MCF 10A (cell line): ENCODE measurements at regions not wholly inside any gene's neighbourhood (a gene's known extent, or its start where the extent isn't known, plus 50 kb on each side); places are given as distances from the start of the nearest gene placed in this dataset.
A peak's percentile ranks its signal among the peaks of the same experiment; 100 is the strongest.

Experiments used
- BruUV-seq: library from RNA; stranded (reverse); fragments of 400-500 nt; replicated peaks from 2 replicates; lab custom pipeline; 2021; lab: Mats Ljungman, UMichigan
- CTCF ChIA-PET: fragments of 300-600 bp; sonication (Branson Sonifier 250); formaldehyde crosslinking; extraction: SDS; loops from one replicate; lab custom pipeline; 2021; ENCODE audit warnings: antibody characterized with exemption, inconsistent platforms; lab: Yijun Ruan, JAX
- POLR2A ChIA-PET: fragments of 300-600, 350-650 bp; sonication (Branson Sonifier 250); formaldehyde crosslinking; extraction: SDS; loops from one replicate; lab custom pipeline; 2020; ENCODE audit warnings: antibody characterized with exemption, inconsistent platforms; lab: Yijun Ruan, JAX
- DNase-seq: peaks from one replicate; pipeline ENCODE4 v3.0.0-alpha.2; 2018; ENCODE audit not compliant: unreplicated experiment
- H3K27ac Mint-ChIP-seq: one replicate; pipeline ENCODE4 v1.8.0; 2022; ENCODE audit warnings: mild to moderate bottlenecking, low read depth, mixed read lengths; ENCODE audit not compliant: unreplicated experiment
- H3K27me3 Mint-ChIP-seq: one replicate; pipeline ENCODE4 v1.8.0; 2022; ENCODE audit warnings: mixed read lengths; ENCODE audit not compliant: insufficient read depth, unreplicated experiment
- H3K36me3 Mint-ChIP-seq: one replicate; pipeline ENCODE4 v1.8.0; 2022; ENCODE audit warnings: mild to moderate bottlenecking, moderate library complexity, mixed read lengths; ENCODE audit not compliant: insufficient read depth, unreplicated experiment
- H3K4me1 Mint-ChIP-seq: one replicate; pipeline ENCODE4 v1.8.0; 2022; ENCODE audit warnings: mixed read lengths; ENCODE audit not compliant: insufficient read depth, unreplicated experiment
- H3K4me3 Mint-ChIP-seq: one replicate; pipeline ENCODE4 v1.8.0; 2022; ENCODE audit warnings: mild to moderate bottlenecking, moderate library complexity, mixed read lengths; ENCODE audit not compliant: unreplicated experiment
- H3K9me3 Mint-ChIP-seq: one replicate; pipeline ENCODE4 v1.8.0; 2022; ENCODE audit warnings: mixed read lengths; ENCODE audit not compliant: unreplicated experiment
- CTCF ChIP-seq: fragments of 200-600 bp; IDR thresholded peaks from one replicate; pipeline ENCODE4 v1.8.0; 2022; ENCODE audit warnings: antibody characterized with exemption, mild to moderate bottlenecking; ENCODE audit not compliant: unreplicated experiment
- intact Hi-C: fragments of 100-400 bp; cut with micrococcal nuclease; formaldehyde crosslinking; loops from 2 replicates; pipeline ENCODE4 v1.14.1; 2022

- no TSS peak for BruUV-seq
- no peak for DNase-seq
- intact Hi-C loops, result loop anchor here (10.0 kb wide), 1 partner anchor 840 kb away; no protein-coding TSS in a partner anchor
- no peak for TF ChIP-seq CTCF
- Mint-ChIP-seq H3K27me3 (no peaks in the 10 kb centered on the region), H3K27ac (no peak overlapping the region), H3K9me3 (no peaks in the 10 kb centered on the region), H3K4me1 (no peaks in the 10 kb centered on the region), H3K4me3 (no peak overlapping the region), H3K36me3 (peaks cover 6% of the 10 kb centered on the region)
- ChIA-PET POLR2A (interaction anchor here (0.6 to 1.3 kb wide), 4 partner anchors 288 to 674 kb away, joined by 4 to 5 read pairs (median 4); no protein-coding TSS in a partner anchor), CTCF (interaction anchor here (0.6 to 15.4 kb wide), 9 partner anchors 12 to 755 kb away, joined by 3 to 541 read pairs (median 3); no protein-coding TSS in a partner anchor)
Measured at GRCh38 chr2:121074293-121074932, 210.6 kb downstream of the TFCP2L1 start.

- TF ChIP-seq CTCF, result no peak
- intact Hi-C loops, result loop anchor here (10.0 kb wide), 1 partner anchor 840 kb away; no protein-coding TSS in a partner anchor
- POLR2A ChIA-PET, result interaction anchor here (0.6 to 1.3 kb wide), 8 partner anchors 139 to 674 kb away, joined by 3 to 5 read pairs (median 4); partner anchors contain the start of gene RNU4ATAC
- TSS peak; percentile 100 for BruUV-seq
- Mint-ChIP-seq H3K4me3 (peak overlapping the region; percentile 48), H3K36me3 (peaks cover 6% of the 10 kb centered on the region), H3K27ac (no peak overlapping the region), H3K27me3 (no peaks in the 10 kb centered on the region), H3K9me3 (no peaks in the 10 kb centered on the region), H3K4me1 (peaks cover 4% of the 10 kb centered on the region)
- DNase-seq, result peak; percentile 96
- CTCF ChIA-PET, result interaction anchor here (0.6 to 15.4 kb wide), 11 partner anchors 11 to 755 kb away, joined by 3 to 541 read pairs (median 4); no protein-coding TSS in a partner anchor
Measured at GRCh38 chr2:121075006-121075551, 209.9 kb downstream of the TFCP2L1 start.

DNA sequence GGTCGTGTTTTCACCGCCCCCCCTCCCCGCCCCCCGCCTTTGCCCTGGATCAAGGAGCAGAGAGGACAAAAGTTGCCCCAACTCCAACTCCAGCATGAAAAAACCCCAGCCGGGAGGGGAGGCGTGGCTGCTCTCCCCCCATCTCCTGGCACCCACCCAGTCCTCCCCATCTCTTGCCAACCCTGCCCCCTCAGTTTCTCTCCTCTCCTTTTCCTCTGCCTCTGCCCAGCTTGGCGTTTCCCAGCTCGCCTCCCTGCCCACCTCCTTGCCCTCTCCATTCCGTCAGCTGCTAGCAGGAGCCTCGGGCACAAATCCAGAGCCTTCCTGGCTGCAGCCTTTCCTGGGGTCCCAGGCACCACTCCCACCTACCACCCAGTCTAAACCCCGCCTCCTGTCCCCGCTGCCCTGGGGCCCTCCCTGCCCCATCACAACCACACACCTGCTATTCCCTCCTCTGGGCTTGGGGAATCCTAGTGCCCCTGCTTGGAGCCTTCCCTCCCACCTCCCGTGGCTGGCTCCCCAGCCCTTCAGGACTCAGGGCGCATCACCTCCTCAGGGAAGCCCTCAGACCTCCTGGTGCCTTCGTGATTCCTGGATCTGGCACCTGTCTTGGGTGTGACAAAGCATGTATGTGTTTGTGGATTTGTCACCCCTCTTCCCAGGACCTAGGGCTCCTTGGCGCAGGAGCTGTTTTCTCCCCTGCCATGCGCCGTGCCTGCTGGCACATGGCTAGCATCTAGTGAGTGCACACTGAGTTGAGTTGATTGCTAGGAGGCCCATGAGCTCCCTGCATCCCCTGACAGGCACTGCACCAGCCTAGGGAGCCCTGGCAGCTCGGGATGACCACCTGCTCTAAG is 209.1 kb downstream of the TFCP2L1 start:
- H3K4me1 Mint-ChIP-seq, result peaks cover 6% of the 10 kb centered on the region
- ChIA-PET POLR2A (interaction anchor here (0.6 to 1.3 kb wide), 7 partner anchors 139 to 673 kb away, joined by 3 to 5 read pairs (median 4); partner anchors contain the start of gene RNU4ATAC), CTCF (interaction anchor here (0.5 to 15.4 kb wide), 21 partner anchors 8 to 942 kb away, joined by 3 to 541 read pairs (median 4); no protein-coding TSS in a partner anchor)
- no TSS peak for BruUV-seq
- H3K9me3 Mint-ChIP-seq, result no peaks in the 10 kb centered on the region
- peak; percentile 24 for DNase-seq
- H3K36me3 Mint-ChIP-seq, result peaks cover 6% of the 10 kb centered on the region
- H3K27ac Mint-ChIP-seq, result no peak overlapping the region
- intact Hi-C loops, result loop anchor here (10.0 kb wide), 1 partner anchor 841 kb away; no protein-coding TSS in a partner anchor
- H3K27me3 Mint-ChIP-seq, result no peaks in the 10 kb centered on the region
- peak overlapping the region; percentile 48 for H3K4me3 Mint-ChIP-seq
- TF ChIP-seq CTCF, result no peak
